CD4-positive, alpha-beta T cell treated with Interferon gamma for 1 hour (primary cell): ENCODE measurements at regions not wholly inside any gene's neighbourhood (a gene's known extent, or its start where the extent isn't known, plus 50 kb on each side); places are given as distances from the start of the nearest gene placed in this dataset.
"Not testable (repeated sequence)": the region's sequence is repeated elsewhere in the genome, so short reads cannot be mapped to it uniquely, and the experiment has no call there.

ENCODE experiments used
- DNase-seq: peaks from one replicate; pipeline ENCODE4 v3.0.0-alpha.2; 2020

- no peak for DNase-seq
Measured at GRCh38 chr4:147173322-147173721, 227.7 kb upstream of the TTC29 start.

- no peak for DNase-seq
Measured at GRCh38 chr4:147173797-147174432, 228.3 kb upstream of the TTC29 start.

DNA sequence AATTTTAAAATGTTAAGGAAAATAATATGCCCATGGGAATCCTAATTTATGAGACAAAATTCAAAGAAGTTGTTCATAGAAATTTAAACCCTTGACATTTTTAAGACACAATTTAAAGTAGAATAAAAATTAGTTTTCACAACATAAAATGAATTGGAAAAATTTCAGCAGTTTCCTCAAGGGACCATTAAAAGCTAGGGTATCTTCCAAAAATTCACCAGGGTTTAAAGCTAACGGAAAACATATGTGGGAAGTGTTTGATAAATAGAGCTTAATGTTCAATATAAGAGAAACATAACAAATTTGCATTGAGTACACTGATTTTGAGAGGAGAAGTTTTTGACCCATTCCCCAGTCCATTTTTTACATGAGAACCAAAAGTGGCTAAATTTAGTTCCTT lies 228.9 kb upstream of the TTC29 start:
- DNase-seq = no peak

DNA sequence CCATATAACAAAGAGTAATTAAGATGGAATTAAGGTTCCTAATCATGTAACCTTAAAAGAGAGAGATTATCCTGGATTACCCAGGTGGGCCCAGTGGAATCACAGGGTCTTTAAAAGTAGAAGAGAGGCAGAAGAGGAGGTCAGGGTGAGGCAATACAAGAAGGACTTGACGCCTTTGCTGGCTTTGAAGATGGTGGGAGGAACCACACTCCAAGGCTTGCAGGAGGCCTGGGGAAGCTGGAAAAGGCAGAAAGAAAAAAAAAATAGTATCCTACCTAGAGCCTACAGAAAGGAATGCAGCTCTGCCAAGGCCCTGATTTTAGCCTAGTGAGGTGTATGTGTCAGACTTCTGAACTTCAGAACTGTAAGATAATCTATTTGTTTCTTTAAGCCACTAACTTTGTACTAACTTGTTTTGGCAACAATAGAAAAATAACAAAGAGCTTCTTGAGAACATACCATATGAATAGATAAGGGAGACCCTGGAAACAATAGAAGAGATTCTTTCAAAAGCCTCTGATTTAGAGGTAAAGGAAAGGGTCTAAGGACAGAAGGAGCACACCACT lies 229.9 kb upstream of the TTC29 start:
- no peak for DNase-seq

- no peak for DNase-seq
Measured at GRCh38 chr4:147182041-147182440, 236.4 kb upstream of the TTC29 start.

DNA sequence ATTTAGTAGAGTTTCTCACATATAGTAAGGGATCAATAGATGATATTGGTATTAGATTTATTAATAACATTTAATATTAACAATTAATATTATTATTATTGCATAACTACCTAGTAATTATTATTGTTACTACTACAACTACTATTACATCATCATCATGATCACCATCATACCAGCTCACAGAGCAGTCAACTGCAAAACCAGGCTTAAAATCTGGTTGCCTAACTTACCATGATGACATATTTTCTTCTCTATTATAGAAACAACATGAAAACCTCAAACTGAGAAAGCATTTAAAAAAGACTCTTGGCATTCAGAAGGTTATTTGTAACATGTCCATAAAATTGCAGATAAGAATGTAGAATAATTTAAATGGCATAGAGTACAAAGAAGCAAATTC lies 247.0 kb upstream of the TTC29 start:
- DNase-seq = no peak

- no peak for DNase-seq
Measured at GRCh38 chr4:147194114-147194513, 248.4 kb upstream of the TTC29 start.

DNA sequence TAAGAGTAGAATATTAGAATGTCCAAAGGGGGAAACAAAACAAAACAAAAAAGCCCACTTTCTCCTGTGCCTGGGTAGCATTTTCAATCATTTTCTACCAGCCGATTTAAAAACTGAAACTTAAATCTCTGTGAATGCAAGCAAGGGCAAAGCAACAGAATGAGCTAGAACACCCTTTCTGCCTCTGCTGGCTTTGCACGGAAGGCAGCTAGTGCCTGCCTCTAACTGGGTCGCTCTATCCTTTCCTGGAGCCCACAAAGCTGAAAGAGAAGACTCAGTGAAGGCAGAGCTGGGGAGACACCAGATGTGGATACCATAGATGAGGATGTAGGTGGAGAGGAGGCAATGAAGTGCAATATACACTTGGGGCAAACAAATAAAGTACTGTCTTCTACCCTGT lies 248.9 kb upstream of the TTC29 start:
- DNase-seq = no peak

GRCh38 chr4:147195386-147195785 lies 249.7 kb upstream of the TTC29 start:
- no peak for DNase-seq

DNA sequence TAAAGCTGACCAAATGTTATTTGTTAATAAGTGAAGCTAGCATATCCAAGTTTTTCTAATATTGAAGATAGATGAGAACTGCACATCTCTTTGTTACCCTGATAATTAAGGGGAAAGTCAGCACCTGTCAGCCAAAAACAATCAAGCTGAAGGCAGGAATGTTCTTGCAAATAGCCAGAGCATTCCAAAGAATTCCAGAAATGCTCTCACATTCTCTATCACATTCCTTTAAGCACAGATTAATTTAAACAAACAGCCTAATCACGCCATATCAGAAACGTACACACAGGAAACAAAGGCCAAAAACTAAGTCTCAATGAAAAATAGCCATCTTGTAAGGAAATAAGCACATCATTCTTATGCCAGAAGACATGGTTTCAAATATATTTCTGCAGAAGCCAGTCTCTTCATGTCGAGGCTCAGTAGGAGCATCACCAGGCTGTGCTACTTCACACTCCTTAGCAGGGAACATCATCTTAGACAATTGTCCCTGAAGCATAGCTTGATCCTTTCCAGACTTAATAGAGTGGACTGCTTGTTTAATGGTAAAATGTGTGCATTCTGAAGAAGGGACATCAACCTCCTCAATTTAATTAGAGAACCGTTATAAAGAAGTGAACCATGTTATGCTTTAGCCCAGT lies 252.9 kb upstream of the TTC29 start:
- DNase-seq = no peak

DNA sequence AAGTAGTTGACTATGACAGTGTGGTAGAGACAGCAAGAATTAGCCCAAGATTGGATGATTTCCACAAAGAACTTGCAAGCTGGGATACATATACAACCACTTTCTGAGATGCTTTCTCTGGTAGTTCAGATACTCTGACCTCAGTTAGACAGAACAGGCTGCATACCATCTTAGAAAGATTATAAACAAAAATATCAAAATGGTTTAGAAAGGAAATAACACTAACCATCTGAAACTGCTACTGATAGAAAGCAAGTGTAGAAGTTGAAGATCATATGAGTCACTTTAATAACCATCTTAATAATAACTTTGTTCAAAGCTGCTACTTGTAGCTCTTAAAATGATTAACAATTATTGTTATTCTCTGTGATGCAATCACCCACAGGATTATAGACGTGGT lies 255.4 kb upstream of the TTC29 start:
- DNase-seq = no peak

- no peak for DNase-seq
Measured at GRCh38 chr4:147206807-147207206, 261.1 kb upstream of the TTC29 start.

DNA sequence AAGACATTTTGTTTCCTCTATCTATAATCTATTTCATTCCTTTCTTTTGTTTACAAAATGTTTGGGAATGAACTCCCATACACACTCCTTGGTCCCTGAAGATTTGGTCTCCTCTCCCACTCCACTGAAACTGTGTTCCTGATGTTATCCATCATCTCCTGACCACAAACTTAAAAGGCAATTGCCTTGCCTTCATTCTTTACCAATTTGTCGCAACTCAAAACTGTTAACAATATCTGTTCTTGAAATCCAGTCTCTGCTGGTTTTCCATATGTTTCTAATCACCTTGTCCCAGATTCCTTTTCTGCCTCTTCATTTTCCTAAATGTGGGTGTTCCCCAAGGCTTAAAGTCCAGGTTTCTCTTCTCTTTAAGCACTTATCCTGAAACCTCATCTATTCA lies 262.2 kb upstream of the TTC29 start:
- DNase-seq = no peak

GRCh38 chr4:147217655-147218054 lies 263.2 kb upstream of the EDNRA start:
- DNase-seq = no peak

DNA sequence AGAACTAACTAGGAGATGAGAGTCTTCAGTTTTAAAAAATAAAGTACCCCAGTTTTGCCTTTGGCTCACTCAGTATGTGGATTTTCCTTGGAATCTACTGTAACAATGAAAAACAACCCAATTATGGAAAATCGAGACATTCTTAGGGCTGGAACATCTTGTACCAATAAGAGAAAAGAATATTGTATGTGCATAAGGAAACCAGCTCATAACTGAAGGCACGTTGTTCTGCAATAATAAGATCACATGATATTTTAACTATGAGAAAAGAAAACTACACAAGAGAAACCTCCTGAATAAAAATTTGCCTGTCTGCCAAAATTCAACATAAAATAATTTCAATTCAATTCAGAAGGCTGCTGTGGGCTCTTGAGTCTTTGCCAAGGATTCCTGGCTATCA lies 261.8 kb upstream of the EDNRA start:
- no peak for DNase-seq

DNA sequence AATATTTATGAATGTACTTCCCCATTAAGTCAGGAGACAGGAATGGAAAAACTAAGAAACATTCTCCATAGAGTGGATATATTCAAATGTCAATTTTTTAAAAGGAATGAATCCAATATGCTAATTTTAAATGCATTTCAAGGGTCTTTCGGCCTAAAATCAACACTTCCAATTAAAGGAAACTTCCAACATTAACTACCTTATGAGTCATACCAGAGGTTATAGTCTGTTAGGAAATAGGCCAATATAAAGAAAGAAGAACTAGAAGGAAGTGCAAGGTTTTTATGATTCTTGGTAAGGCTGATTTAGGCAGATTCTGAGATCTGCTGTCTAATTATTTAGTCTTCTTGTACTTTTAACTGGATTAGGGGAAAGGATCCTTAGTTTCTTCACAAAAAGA lies 260.1 kb upstream of the EDNRA start:
- no peak for DNase-seq

- DNase-seq = no peak
Measured at GRCh38 chr4:147222906-147223305, 258.0 kb upstream of the EDNRA start.

DNA sequence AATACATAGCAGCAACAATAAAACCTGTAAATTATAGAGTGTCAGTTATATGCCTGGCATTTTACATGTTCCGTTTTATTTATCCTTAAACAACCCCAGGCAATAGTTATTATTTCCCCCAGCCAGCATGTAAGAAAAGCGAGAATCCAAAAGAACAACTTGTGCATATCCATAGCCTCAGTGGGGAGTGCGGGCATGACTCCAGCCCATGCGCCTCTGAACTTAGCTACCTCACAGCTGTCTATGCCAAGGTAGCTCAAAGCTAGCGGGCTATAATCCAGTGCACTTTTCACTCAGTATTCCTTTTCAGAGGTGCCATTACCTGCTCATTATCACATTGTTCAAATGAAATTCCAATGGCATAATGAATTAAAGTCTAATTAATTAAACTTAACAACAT lies 257.3 kb upstream of the EDNRA start:
- DNase-seq = no peak

DNA sequence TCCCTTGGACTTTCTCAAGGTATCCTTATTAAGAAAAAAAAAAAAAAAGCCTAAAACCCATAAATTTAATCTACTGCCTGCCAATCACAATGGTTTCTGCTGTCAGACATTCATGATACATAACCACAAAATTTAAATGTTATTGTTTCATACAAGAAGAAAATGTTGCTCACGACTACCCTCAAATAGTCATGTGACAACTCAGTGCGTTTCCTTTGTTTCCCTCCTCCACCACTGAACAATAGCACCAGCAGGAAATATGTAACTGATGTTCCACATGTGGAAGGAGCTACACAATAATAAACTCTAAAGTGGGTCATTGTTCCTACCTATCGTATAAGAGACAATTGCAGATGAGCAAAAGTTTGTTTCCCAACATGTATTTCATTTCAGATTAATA lies 244.1 kb upstream of the EDNRA start:
- no peak for DNase-seq

GRCh38 chr4:147244786-147245185 lies 236.1 kb upstream of the EDNRA start:
- DNase-seq = no peak

- no peak for DNase-seq
Measured at GRCh38 chr4:147246096-147246495, 234.8 kb upstream of the EDNRA start.

DNA sequence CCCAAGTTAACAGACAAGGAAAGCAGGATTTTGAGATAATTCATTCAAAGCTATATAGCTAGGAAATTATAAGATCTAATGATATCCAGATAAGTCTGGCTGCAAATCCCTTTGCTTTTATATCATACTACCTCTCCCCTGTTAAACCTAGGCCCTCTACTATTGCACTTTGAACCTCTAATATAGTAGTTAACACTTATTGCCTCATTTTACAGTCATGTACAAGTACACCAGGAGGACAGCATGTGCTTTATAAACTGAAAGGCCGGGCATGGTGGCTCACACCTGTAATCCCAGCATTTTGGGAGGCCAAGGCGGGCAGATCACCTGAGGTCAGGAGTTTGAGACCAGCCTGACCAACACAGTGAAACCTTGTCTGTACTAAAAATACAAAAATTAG lies 234.4 kb upstream of the EDNRA start:
- not testable (repeated sequence) for DNase-seq

- DNase-seq = no peak
Measured at GRCh38 chr4:147247579-147247978, 233.3 kb upstream of the EDNRA start.

DNA sequence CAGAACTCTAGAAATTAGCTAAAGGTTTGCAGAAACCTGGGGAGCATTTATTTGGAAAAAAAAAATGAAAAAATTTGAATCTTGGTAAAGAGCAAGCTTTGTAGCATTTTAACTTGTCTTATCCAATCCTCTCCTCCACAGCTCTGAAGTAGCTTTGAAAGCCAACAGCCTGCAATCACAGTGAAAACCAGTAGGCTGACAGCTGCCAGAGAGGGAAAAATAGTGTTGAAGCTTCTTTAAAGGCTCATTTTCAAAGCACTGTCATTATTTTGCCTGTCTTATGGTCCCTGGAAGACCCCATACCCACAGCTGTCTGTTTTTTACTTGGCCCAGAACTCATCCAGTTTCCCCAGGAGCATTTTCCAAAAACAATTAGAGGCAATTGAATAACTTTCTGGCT lies 230.8 kb upstream of the EDNRA start:
- DNase-seq = no peak

DNA sequence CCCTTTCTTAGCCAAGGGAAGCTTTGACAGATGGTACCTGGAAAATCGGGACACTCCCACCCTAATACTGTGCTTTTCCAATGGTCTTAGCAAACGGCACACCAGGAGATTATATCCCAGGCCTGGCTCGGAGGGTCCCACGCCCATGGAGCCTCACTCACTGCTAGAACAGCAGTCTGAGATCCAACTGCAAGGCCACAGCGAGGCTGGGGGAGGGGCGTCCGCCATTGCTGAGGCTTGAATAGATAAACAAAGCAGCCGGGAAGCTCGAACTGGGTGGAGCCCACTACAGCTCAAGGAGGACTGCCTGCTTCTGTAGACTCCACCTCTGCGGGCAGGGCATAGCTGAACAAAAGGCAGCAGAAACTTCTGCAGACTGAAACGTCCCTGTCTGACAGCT lies 225.6 kb upstream of the EDNRA start:
- not testable (repeated sequence) for DNase-seq
